ENCODE measurements at regions not wholly inside any gene's neighbourhood (a gene's known extent, or its start where the extent isn't known, plus 50 kb on each side); places are given as distances from the start of the nearest gene placed in this dataset.

GRCh38 chr21:15227919-15228318, 163.1 kb upstream of the NRIP1 start:
- H4K20me1 ChIP-seq: no peaks in the 10 kb centered on the region
- peaks cover 0 to 27% (median 11%) of the 10 kb centered on the region in 11 experiments; a peak in 11 of 22 replicates for H3K9me3 ChIP-seq (replicated peaks in 1 of 11)
- H3K4me1 ChIP-seq: peaks cover 0 to 20% (median 2%) of the 10 kb centered on the region in 10 experiments; a peak in 10 of 20 replicates
- no peak for TF ChIP-seq Cebpa-rat (IDR thresholded peaks at IDR 0.05)
- no peaks in the 10 kb centered on the region for H3K27me3 ChIP-seq
- H3K9ac ChIP-seq: no peak overlapping the region
- H3K36me3 ChIP-seq: no peaks in the 10 kb centered on the region
- H3K4me3 ChIP-seq: no peak overlapping the region
- H3K4me2 ChIP-seq: no peak overlapping the region
- no peak overlapping the region for H3K27ac ChIP-seq

GRCh38 chr21:15229390-15229789, 164.6 kb upstream of the NRIP1 start:
- TF ChIP-seq Cebpa-rat (IDR thresholded peaks at IDR 0.05): no peak
- Histone ChIP-seq H3K4me1 (peaks cover 0 to 5% (median 0%) of the 10 kb centered on the region in 10 experiments; a peak in 5 of 20 replicates), H3K27ac (no peak overlapping the region), H3K9ac (no peak overlapping the region), H3K4me3 (no peak overlapping the region), H3K27me3 (no peaks in the 10 kb centered on the region), H4K20me1 (no peaks in the 10 kb centered on the region), H3K4me2 (no peak overlapping the region), H3K9me3 (replicated peaks in 1 of 11) (peaks cover 0 to 32% (median 7%) of the 10 kb centered on the region in 11 experiments; a peak in 11 of 22 replicates), H3K36me3 (no peaks in the 10 kb centered on the region)

- Histone ChIP-seq H3K4me1 (no peaks in the 10 kb centered on the region), H3K36me3 (no peaks in the 10 kb centered on the region), H3K9ac (no peak overlapping the region), H3K4me3 (no peak overlapping the region), H4K20me1 (no peaks in the 10 kb centered on the region), H3K27ac (no peak overlapping the region), H3K4me2 (no peak overlapping the region), H3K27me3 (no peaks in the 10 kb centered on the region), H3K9me3 (replicated peaks in 1 of 11) (peaks cover 0 to 32% (median 11%) of the 10 kb centered on the region in 11 experiments; a peak in 11 of 22 replicates)
- TF ChIP-seq Cebpa-rat (IDR thresholded peaks at IDR 0.05): no peak
Observed at GRCh38 chr21:15233611-15234010, 168.8 kb upstream of the NRIP1 start.

- Histone ChIP-seq H3K4me1 (no peaks in the 10 kb centered on the region), H3K4me3 (no peak overlapping the region), H3K9ac (no peak overlapping the region), H3K9me3 (replicated peaks in 1 of 11) (peaks cover 0 to 20% (median 4%) of the 10 kb centered on the region in 11 experiments; a peak in 7 of 22 replicates), H3K27me3 (no peaks in the 10 kb centered on the region), H4K20me1 (no peaks in the 10 kb centered on the region), H3K4me2 (no peak overlapping the region), H3K36me3 (no peaks in the 10 kb centered on the region), H3K27ac (no peak overlapping the region)
- TF ChIP-seq Cebpa-rat (IDR thresholded peaks at IDR 0.05): no peak
Observed at GRCh38 chr21:15236111-15236510, 171.3 kb upstream of the NRIP1 start.

GRCh38 chr21:15240848-15241247, 176.0 kb upstream of the NRIP1 start:
- Histone ChIP-seq H3K9ac (no peak overlapping the region), H3K4me1 (no peaks in the 10 kb centered on the region), H3K36me3 (no peaks in the 10 kb centered on the region), H3K4me2 (no peak overlapping the region), H3K27ac (no peak overlapping the region), H3K9me3 (replicated peaks in 1 of 11) (peaks cover 0 to 8% (median 0%) of the 10 kb centered on the region in 11 experiments; a peak in 2 of 22 replicates), H3K4me3 (no peak overlapping the region), H4K20me1 (no peaks in the 10 kb centered on the region), H3K27me3 (no peaks in the 10 kb centered on the region)
- TF ChIP-seq Cebpa-rat (IDR thresholded peaks at IDR 0.05): no peak

- no peaks in the 10 kb centered on the region for H3K27me3 ChIP-seq
- no peak overlapping the region for H3K4me2 ChIP-seq
- no peak overlapping the region for H3K4me3 ChIP-seq
- H3K9ac ChIP-seq: no peak overlapping the region
- no peaks in the 10 kb centered on the region for H4K20me1 ChIP-seq
- no peaks in the 10 kb centered on the region for H3K36me3 ChIP-seq
- no peaks in the 10 kb centered on the region for H3K4me1 ChIP-seq
- H3K27ac ChIP-seq: no peak overlapping the region
- H3K9me3 ChIP-seq (replicated peaks in 1 of 11): peaks cover 0 to 8% (median 0%) of the 10 kb centered on the region in 11 experiments; a peak in 2 of 22 replicates
- TF ChIP-seq Cebpa-rat (IDR thresholded peaks at IDR 0.05): no peak
Observed at GRCh38 chr21:15241997-15242736, 177.4 kb upstream of the NRIP1 start.

- Histone ChIP-seq H3K27me3 (no peaks in the 10 kb centered on the region), H3K9me3 (replicated peaks in 1 of 11) (peaks cover 0 to 8% (median 0%) of the 10 kb centered on the region in 11 experiments; a peak in 1 of 22 replicates), H4K20me1 (no peaks in the 10 kb centered on the region), H3K4me2 (no peak overlapping the region), H3K4me1 (no peaks in the 10 kb centered on the region), H3K27ac (no peak overlapping the region), H3K4me3 (no peak overlapping the region), H3K9ac (no peak overlapping the region), H3K36me3 (no peaks in the 10 kb centered on the region)
- no peak for TF ChIP-seq Cebpa-rat (IDR thresholded peaks at IDR 0.05)
Observed at GRCh38 chr21:15242906-15243305, 178.1 kb upstream of the NRIP1 start.

- H3K4me1 ChIP-seq: no peaks in the 10 kb centered on the region
- no peak overlapping the region for H3K4me3 ChIP-seq
- no peak overlapping the region for H3K9ac ChIP-seq
- H3K4me2 ChIP-seq: no peak overlapping the region
- TF ChIP-seq Cebpa-rat (IDR thresholded peaks at IDR 0.05): no peak
- H3K27ac ChIP-seq: no peak overlapping the region
- H3K27me3 ChIP-seq: no peaks in the 10 kb centered on the region
- no peaks in the 10 kb centered on the region for H4K20me1 ChIP-seq
- H3K36me3 ChIP-seq: no peaks in the 10 kb centered on the region
- H3K9me3 ChIP-seq (replicated peaks in 1 of 11): peaks cover 0 to 4% (median 0%) of the 10 kb centered on the region in 11 experiments; a peak in 2 of 22 replicates
Observed at GRCh38 chr21:15243406-15243805, 178.6 kb upstream of the NRIP1 start.

- Histone ChIP-seq H3K4me2 (no peak overlapping the region), H4K20me1 (no peaks in the 10 kb centered on the region), H3K27me3 (no peaks in the 10 kb centered on the region), H3K4me3 (no peak overlapping the region), H3K9me3 (replicated peaks in 1 of 11) (peaks cover 0 to 4% (median 0%) of the 10 kb centered on the region in 11 experiments; a peak in 3 of 22 replicates), H3K9ac (no peak overlapping the region), H3K27ac (no peak overlapping the region), H3K4me1 (peaks cover 0 to 10% (median 6%) of the 10 kb centered on the region in 10 experiments; a peak in 11 of 20 replicates), H3K36me3 (no peaks in the 10 kb centered on the region)
- no peak for TF ChIP-seq Cebpa-rat (IDR thresholded peaks at IDR 0.05)
Observed at GRCh38 chr21:15247613-15248012, 182.8 kb upstream of the NRIP1 start.
